Right lung (tissue), 2 donors: ENCODE measurements at regions not wholly inside any gene's neighbourhood (a gene's known extent, or its start where the extent isn't known, plus 50 kb on each side); places are given as distances from the start of the nearest gene placed in this dataset.
"Not testable (repeated sequence)": the region's sequence is repeated elsewhere in the genome, so short reads cannot be mapped to it uniquely, and the experiment has no call there.

Experiments used
- DNase-seq, 2 donors: peaks; one replicate each; pipeline ENCODE4 v3.0.0-alpha.2; 2013

DNA sequence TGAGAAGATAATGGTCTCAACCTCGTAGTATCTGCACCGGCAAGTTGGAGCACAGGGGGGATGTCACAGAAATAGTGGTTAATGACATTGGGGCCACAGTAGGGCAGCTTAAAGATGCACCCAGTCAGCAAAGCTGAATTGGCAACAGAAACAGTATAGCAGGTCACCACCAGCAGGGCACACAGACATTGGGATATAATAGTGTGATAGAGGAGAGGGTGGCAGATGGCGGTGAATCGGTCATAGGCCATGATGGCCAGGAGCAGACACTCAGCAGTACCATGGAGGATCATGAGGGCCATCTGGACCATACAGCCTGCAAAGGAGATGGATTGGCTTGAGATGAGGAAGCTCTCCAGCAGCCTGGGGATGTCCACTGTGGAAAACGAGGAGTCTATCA lies 106.0 kb upstream of the OR9Q1 start:
- no peak for DNase-seq

DNA sequence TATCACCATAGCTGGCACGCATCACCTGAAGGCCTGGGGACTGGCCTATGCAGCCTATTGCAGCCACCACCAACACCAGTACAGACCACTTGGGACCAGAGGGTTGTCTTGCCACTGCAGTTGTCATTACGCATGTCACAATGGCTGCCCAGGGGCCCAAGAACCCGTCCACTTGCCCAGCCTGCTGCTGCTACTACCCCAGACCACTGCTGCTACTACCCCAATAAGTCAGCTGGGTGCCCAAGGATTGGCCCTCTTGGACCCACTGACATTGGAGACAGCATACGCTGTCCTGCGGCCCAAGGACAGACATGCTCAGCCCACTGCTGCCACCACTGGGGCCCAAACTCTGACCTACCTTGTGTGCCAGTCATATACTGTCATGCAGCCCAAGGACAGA lies 102.7 kb upstream of the OR9Q1 start:
- DNase-seq, result no peak

DNA sequence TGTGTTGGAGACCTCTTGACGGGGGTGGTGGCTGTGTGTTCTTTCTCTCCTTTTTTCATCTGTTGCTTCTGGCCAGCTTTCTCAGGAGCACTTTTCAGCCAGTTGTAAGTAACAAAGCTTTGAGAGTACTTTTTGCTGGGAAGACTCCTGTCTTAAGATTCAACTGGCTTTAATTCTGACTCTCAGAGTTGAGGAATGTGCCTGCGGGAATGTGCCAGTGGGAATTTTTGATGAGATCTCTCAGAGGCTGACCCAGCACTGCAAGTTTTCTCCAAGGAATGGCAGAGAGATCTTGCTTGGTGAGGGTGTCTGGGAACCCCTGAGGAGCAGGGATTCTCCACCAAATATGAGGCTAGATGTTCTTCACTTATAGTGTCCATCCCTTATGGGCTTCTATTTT lies 91.6 kb upstream of the OR9Q1 start:
- no peak for DNase-seq

DNA sequence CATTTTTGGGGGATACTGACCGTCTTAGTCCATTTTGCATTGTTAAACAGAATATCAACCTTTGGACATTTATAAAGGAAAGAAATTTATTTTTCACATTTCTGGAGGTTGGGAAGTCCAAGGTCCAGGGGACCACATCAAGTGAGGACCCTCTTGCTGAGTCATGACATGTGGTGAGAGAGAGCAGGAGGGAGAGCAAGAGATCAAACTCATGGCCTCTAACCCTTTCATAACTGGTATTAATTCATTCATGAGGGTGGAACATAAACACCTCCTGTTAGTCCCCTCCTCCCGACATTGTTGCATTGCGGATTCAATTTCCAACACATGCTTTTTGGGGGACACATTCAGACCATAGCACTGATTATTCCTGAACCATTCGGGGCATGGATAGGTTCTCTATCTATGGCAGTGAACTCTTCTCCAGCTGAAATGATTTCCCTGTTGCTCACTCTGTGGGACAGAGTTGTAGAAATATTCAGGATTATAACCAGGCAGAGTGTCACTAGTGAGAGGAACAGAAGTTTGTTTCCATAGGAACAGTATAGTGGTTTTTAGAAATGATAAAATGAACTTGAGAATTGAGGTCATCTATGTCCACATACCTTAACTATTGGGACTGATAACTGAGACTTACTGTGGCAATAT lies 88.2 kb upstream of the OR9Q1 start:
- no peak for DNase-seq

DNA sequence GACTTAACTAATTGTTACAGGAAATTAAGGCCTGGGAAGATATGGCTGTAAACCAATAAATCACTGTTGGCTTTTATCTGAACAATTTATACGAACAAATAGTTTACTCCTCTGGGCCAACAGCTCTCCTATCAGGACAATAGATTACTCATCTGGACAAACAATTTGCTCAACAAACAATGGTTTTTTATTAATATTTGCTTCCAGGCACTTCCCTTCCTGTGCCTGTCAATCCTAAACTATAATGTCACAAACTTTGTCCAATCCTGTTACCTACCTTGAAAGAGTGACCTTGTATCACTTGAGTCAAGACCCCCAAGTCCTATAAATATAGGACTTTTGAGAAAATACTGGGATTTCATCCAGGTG lies 87.6 kb upstream of the OR9Q1 start:
- no peak for DNase-seq

DNA sequence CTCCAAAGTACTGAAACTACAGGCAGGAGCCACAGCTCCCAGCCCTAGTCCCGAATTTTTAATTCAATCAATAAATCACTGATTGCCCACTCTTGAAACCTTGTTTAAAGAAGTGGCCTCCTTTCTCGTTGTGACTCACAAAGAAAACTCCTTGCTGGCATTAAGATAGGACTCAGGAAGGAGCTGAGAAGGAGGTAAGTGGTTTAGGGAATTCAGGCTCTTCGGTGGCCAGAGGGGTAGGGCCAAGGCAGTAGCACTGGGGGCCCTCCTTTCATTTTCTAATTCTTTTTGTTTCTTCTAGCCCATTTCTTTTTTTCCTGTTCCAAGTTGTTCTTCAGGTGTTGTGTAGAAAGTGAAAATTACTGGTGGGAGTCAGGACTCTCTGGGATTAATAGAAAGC lies 86.2 kb upstream of the OR9Q1 start:
- DNase-seq, result no peak

DNA sequence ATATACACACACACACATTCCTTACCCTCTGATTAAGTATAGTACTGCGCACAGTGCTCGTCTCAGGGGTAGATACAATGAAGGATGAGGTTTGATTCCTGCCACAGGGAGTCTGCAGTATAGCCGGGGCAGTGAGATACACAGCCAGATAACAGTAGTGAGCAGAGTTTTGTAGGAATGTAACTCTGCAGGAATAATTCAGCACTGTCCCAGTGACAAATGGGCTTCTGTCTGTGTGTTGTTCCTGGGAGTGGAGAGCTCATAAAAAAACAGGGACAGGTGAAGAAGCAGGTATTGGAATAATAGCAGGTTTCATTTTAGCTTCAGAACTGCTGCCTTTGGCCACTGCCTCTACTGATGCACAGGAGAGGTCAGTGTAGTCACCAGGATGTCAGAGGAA lies 85.3 kb upstream of the OR9Q1 start:
- DNase-seq, result no peak

DNA sequence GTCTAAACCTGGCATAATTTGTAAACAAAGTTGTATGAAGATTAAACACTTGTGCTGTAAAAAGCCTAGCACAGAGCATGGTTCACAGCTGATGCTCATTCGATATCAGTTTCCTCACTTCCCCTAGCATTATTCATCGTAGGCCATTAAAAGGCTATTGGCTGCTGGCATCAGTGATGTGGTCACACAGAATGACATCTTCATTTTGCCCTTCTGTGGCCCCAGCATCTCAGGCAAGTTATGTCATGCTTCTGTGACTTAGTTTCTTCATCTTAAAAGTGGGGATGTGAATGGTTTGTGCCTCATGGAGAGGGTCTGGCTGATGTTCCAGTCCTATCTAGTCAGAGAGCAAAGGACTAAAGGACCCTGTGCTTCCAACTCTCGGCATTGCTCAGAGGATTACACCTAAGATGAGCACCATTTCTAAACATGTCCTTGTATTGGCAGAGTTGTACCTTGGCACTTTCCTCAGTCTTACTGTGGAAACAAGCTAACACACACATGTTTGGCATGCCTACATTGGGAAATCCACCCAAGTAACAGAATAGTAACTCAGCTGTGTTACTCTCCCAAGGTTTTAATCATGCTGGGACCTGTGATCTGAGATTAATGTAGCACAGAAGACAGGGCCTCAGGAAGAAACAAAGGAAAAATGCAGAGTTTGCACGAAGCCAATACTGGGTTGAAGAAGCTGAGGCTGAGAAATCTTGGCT lies 83.5 kb upstream of the OR9Q1 start:
- no peak for DNase-seq

DNA sequence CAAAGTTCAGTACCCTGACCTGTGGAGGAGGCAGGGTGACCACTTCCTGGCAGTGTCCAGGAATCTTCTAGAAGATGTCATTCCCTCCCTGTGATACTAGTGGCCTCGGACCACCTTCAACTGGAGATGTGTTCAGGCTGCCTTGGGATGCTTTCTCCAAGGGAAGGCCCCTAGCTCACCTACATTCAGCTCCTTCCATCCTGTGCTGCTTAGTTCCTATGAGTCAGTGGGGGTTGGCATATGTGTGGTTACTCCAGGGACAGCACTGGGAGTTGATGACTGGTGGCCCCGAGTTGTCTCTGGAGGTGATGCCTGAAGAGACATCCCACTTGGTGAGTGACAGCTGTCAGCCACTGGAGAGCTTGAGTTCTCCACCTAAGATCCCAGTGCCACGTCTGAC lies 81.8 kb upstream of the OR9Q1 start:
- DNase-seq, result no peak

DNA sequence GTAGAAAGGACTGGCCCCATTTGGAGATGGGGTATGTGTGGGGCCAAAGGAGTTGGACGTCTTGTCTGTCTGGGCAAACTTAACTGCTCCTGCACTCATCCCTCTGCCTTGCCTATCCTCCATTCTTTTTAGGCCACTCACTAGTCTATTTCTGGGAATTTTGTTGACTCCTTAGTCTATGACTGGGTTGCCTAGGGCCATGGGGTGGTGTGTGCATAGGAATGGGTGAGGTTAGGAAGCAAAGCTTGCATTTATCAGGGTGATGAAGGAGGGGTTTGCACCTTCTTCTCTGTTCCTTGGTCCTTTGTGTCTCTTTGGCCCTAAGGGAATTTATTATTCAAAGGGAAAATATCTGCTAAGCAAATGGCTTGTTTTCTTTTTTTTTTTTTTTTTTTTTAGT lies 80.9 kb upstream of the OR9Q1 start:
- no peak for DNase-seq

DNA sequence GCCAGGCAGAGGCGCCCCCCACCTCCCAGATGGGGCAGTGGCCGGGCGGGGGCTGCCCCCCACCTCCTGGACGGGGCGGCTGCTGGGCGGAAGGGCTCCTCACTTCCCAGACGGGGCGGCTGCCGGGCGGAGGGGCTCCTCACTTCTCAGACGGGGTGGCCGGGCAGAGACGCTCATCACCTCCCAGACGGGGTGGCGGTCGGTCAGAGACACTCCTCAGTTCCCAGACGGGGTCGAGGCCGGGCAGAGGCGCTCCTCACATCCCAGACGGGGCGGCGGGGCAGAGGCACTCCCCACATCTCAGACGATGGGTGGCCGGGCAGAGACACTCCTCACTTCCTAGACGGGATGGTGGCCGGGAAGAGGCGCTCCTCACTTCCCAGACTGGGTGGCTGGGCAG lies 79.9 kb upstream of the OR9Q1 start:
- DNase-seq, result not testable (repeated sequence)

DNA sequence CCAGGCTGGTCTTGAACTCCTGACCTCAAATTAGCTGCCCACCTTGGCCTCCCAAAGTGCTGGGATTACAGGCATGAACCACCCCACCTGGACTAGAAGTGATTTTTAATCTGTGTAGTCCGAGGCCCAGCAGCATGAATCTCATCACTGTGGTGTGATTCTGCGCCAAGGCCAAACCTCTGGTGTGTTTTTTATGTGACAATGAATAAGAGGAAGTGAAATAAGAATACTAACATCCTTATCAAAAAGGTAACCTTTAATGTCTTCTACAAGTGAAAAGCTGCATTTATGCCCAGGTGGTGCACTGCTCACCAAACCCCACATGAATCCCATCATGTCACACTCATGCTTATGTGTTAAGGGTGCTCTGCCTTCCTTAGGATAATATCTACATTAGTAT lies 77.1 kb upstream of the OR9Q1 start:
- DNase-seq, result no peak

DNA sequence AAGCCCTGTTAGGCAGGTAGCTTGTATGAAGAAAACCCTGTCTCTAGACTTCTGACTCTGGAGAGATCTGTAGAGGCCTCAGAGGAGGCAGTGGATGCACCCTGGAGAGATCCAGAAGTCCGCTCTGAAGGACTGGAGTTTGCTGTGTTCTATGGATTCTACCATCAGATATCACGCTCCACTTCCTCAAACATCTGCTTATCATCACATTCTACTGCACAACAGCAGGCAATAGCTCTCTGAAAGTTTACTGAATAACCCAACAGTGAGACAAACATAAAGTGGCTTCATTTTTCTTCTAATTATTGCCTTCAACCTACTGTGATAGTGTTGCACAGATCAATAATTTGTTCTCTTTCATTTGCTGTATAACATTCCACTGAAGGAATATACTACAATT lies 59.0 kb upstream of the OR9Q1 start:
- no peak for DNase-seq

DNA sequence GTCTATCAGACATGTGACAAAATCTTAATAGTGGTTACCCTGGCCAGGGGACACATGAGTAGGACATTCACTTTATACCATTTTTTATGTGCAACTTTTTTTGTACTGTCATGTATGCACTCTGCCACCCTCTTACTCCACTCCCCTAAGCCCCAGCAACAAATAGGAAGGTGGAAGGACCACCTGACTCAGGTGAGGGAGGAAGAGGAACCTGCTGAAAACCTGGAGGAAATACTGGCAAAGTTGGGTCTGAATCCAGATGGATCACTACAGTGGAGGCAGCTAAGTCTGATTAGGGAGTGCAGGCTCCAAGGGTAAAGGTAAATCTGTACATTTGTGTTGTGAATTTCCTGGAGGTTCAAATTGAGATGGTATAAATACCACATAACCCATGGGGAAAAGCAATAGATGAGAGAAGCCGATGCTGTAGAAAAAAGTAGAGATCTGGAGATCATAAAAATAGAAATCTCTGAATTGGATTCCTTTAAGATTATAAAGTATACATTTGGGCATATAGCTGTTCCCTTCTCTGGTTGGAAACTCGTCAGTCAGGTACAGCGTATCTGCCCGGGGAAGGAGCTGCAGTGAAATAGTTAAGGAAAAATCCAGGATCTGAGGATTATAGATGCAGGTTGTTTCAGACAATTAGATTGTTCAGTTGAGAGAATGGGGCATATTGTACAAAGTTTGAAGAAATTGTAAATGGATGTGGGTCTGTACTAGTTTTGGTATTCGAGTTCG lies 52.2 kb upstream of the OR9Q1 start:
- no peak for DNase-seq

DNA sequence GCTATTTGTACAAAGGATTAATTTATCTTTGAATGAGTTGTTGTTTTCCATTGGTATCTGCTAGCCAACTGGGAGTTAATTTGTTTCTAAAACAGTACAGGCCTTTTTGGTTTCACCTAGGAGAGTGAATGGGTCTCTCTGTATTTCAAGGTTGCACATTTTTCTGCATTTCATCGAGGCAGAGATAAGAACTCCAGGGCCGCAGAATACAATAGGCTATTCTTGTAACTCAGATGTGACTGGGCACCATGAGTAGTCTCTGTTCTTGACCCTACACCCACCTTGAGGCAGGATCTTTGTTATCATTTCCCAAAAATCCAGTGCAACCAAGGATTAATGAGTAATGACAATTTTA lies 51.7 kb upstream of the OR9Q1 start:
- DNase-seq, result no peak
